Endodermal cell (in vitro differentiated cells): ENCODE measurements at regions not wholly inside any gene's neighbourhood (a gene's known extent, or its start where the extent isn't known, plus 50 kb on each side); places are given as distances from the start of the nearest gene placed in this dataset.

Source experiments
- DNase-seq: peaks from one replicate; pipeline ENCODE4 v3.0.0-alpha.2; 2017
- H3K27ac ChIP-seq: 2 replicates; pipeline ENCODE4 v1.5.1; 2013; ENCODE audit warnings: mild to moderate bottlenecking, low read depth, low read length, moderate library complexity
- H3K27me3 ChIP-seq: 2 replicates; pipeline ENCODE4 v1.6.1; 2013; ENCODE audit warnings: mild to moderate bottlenecking, low read length, moderate library complexity; ENCODE audit not compliant: insufficient read depth, control insufficient read depth, poor library complexity, severe bottlenecking
- H3K36me3 ChIP-seq: 2 replicates; pipeline ENCODE4 v1.7.0; 2013; ENCODE audit warnings: mild to moderate bottlenecking, low read length, moderate library complexity; ENCODE audit not compliant: control insufficient read depth, insufficient read depth
- H3K4me1 ChIP-seq: one replicate; pipeline ENCODE4 v1.7.0; 2013; ENCODE audit warnings: low read length; ENCODE audit not compliant: control insufficient read depth, insufficient read depth
- H3K4me3 ChIP-seq: 2 replicates; pipeline ENCODE4 v1.5.1; 2013; ENCODE audit warnings: mild to moderate bottlenecking, low read length, moderate library complexity
- H3K9ac ChIP-seq: 2 replicates; pipeline ENCODE4 v1.6.1; 2013; ENCODE audit warnings: mild to moderate bottlenecking, low read length, moderate library complexity; ENCODE audit not compliant: poor library complexity, severe bottlenecking; ENCODE audit errors: extremely low read depth
- H3K9me3 ChIP-seq: 2 replicates; pipeline ENCODE4 v1.6.1; 2013; ENCODE audit warnings: mild to moderate bottlenecking, low read length, moderate library complexity; ENCODE audit not compliant: control insufficient read depth
- H3K27ac Mint-ChIP-seq: 2 replicates; pipeline ENCODE4 v1.8.0; 2020; ENCODE audit warnings: mixed read lengths
- H3K27me3 Mint-ChIP-seq: 2 replicates; pipeline ENCODE4 v1.8.0; 2021; ENCODE audit warnings: mild to moderate bottlenecking, mixed read lengths; ENCODE audit not compliant: insufficient read depth
- H3K36me3 Mint-ChIP-seq: 2 replicates; pipeline ENCODE4 v1.8.0; 2020; ENCODE audit warnings: low read depth, mixed read lengths
- H3K4me1 Mint-ChIP-seq: 2 replicates; pipeline ENCODE4 v1.8.0; 2020; ENCODE audit warnings: mixed read lengths
- H3K4me3 Mint-ChIP-seq: 2 replicates; pipeline ENCODE4 v1.8.0; 2020; ENCODE audit warnings: mild to moderate bottlenecking, moderate library complexity, mixed read lengths
- H3K9me3 Mint-ChIP-seq: 2 replicates; pipeline ENCODE4 v1.8.0; 2020; ENCODE audit warnings: mild to moderate bottlenecking, mixed read lengths
- WGBS, 2 experiments: methylation state at CpG; one replicate each; pipeline versions ENCODE4 v1.1.5 to v1.1.7; 2013; ENCODE audit warnings: missing lambda C conversion rate in 2 of 2, mixed read lengths in 1 of 2; ENCODE audit not compliant: insufficient coverage in 1 of 2, insufficient read length in 1 of 2; 5-methylcytosine and 5-hydroxymethylcytosine counted together
- TF ChIP-seq, protein P1 (sequence below): fragments of 200-600 bp; sonication (generic); conservative IDR thresholded peaks from 2 replicates; pipeline ENCODE4 v1.5.0; 2021; ENCODE audit warnings: antibody characterized with exemption, mild to moderate bottlenecking

DNA sequence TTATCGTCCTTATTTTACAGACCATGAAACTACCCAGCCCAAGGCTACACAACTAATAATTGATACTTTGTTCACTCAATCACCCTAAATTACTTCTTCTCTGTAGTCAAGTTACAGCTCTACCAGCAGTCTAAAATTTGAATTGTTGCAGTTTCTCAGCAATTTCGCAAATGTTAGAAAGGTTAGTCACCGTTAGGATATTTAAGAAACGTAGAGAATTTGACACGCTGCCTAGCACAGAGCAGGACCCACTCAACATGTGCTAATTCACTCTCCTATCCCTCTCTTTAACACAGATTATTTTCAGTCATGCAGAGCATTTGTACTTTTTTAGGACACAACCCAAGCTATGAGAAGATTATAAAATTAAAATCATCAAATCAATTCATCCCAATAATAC, 771.1 kb upstream of the LUZP2 start:
- Mint-ChIP-seq H3K4me1 (peaks cover 7% of the 10 kb centered on the region), H3K36me3 (peaks cover 3% of the 10 kb centered on the region), H3K27me3 (no peaks in the 10 kb centered on the region), H3K27ac (no peak overlapping the region), H3K4me3 (no peak overlapping the region), H3K9me3 (peaks cover 5% of the 10 kb centered on the region)
- TF ChIP-seq, protein P1, sequence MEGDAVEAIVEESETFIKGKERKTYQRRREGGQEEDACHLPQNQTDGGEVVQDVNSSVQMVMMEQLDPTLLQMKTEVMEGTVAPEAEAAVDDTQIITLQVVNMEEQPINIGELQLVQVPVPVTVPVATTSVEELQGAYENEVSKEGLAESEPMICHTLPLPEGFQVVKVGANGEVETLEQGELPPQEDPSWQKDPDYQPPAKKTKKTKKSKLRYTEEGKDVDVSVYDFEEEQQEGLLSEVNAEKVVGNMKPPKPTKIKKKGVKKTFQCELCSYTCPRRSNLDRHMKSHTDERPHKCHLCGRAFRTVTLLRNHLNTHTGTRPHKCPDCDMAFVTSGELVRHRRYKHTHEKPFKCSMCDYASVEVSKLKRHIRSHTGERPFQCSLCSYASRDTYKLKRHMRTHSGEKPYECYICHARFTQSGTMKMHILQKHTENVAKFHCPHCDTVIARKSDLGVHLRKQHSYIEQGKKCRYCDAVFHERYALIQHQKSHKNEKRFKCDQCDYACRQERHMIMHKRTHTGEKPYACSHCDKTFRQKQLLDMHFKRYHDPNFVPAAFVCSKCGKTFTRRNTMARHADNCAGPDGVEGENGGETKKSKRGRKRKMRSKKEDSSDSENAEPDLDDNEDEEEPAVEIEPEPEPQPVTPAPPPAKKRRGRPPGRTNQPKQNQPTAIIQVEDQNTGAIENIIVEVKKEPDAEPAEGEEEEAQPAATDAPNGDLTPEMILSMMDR = no peak
- Histone ChIP-seq H3K4me3 (no peak overlapping the region), H3K9me3 (no peaks in the 10 kb centered on the region), H3K4me1 (no peaks in the 10 kb centered on the region), H3K9ac (no peak overlapping the region), H3K27ac (no peak overlapping the region), H3K36me3 (no peaks in the 10 kb centered on the region), H3K27me3 (no peaks in the 10 kb centered on the region)
- 80 to 90% methylated on average over 2 to 5 of the region's 5 CpGs for WGBS, 2 experiments
- no peak for DNase-seq

DNA sequence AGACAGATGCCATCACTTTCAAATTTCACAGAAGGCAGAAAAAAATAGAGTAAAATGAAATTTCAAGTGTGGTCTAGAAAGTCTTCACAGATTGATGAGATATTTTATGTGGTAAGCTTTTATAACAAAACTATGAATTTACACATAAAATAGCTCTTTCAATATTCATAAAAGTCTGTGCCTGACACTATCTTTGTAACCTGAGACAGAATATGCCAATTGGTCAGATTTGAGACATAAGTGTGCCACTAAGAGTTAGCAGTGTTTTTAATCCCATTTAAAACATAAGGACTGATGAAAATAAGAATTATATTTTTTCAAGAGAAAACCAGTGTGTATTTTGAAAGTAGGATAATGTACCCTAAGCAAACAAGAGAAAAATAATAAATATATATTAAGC, 769.5 kb upstream of the LUZP2 start:
- Histone ChIP-seq H3K4me1 (no peaks in the 10 kb centered on the region), H3K27ac (no peak overlapping the region), H3K9ac (no peak overlapping the region), H3K4me3 (no peak overlapping the region), H3K9me3 (no peaks in the 10 kb centered on the region), H3K36me3 (no peaks in the 10 kb centered on the region), H3K27me3 (no peaks in the 10 kb centered on the region)
- peaks cover 7% of the 10 kb centered on the region for H3K9me3 Mint-ChIP-seq
- H3K36me3 Mint-ChIP-seq = peaks cover 3% of the 10 kb centered on the region
- H3K4me3 Mint-ChIP-seq = no peak overlapping the region
- DNase-seq = no peak
- TF ChIP-seq, protein P1 = no peak
- no peaks in the 10 kb centered on the region for H3K27me3 Mint-ChIP-seq
- H3K27ac Mint-ChIP-seq = no peak overlapping the region
- peaks cover 10% of the 10 kb centered on the region for H3K4me1 Mint-ChIP-seq

DNA sequence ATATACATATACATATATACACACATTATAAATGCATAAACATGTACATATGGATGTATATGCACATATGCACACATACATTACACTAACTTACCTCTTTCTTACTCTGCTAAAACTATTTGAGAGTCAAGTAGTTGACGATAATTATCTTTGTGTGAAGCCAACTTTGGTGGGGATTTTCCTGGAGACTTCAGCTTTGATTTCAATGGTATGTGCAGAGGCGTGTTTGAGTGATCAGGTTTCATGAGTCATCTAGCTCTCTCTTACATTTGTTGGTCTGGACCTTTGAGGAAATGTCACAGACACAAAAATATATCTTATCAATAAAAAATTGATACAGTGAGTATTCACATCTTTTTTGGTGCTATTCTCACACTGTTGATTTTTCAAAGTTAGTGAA, 769.1 kb upstream of the LUZP2 start:
- H3K9me3 ChIP-seq = no peaks in the 10 kb centered on the region
- H3K27ac ChIP-seq = no peak overlapping the region
- H3K27me3 ChIP-seq = no peaks in the 10 kb centered on the region
- 96% methylated on average over 2 of the region's 2 CpGs; no CpG with 5 or more reads in 1 of the 2 experiments for WGBS, 2 experiments
- H3K36me3 Mint-ChIP-seq = peaks cover 3% of the 10 kb centered on the region
- peaks cover 10% of the 10 kb centered on the region for H3K4me1 Mint-ChIP-seq
- no peak overlapping the region for H3K4me3 Mint-ChIP-seq
- H3K4me1 ChIP-seq = no peaks in the 10 kb centered on the region
- TF ChIP-seq, protein P1 = no peak
- H3K9me3 Mint-ChIP-seq = peaks cover 7% of the 10 kb centered on the region
- no peak overlapping the region for H3K4me3 ChIP-seq
- no peaks in the 10 kb centered on the region for H3K36me3 ChIP-seq
- DNase-seq = no peak
- H3K9ac ChIP-seq = no peak overlapping the region
- no peaks in the 10 kb centered on the region for H3K27me3 Mint-ChIP-seq
- no peak overlapping the region for H3K27ac Mint-ChIP-seq
